HepG2 (cell line): ENCODE measurements at regions not wholly inside any gene's neighbourhood (a gene's known extent, or its start where the extent isn't known, plus 50 kb on each side); places are given as distances from the start of the nearest gene placed in this dataset.
A peak's percentile ranks its signal among the peaks of the same experiment; 100 is the strongest.
"Not testable (repeated sequence)": the region's sequence is repeated elsewhere in the genome, so short reads cannot be mapped to it uniquely, and the experiment has no call there.

Experiments
- FOSL2 ChIP-seq: sonication (generic); formaldehyde crosslinking; IDR thresholded peaks from 2 replicates; pipeline ENCODE4 v1.4.0; 2020; ENCODE audit warnings: missing genetic modification reagents
- HDAC1 ChIP-seq: sonication (generic); formaldehyde crosslinking; IDR thresholded peaks from 2 replicates; pipeline ENCODE4 v1.5.1; 2020; ENCODE audit warnings: mild to moderate bottlenecking, missing genetic modification reagents
- HNF4A ChIP-seq: sonication (generic); formaldehyde crosslinking; IDR thresholded peaks from 2 replicates; pipeline ENCODE4 v1.4.0; 2020; ENCODE audit warnings: missing genetic modification reagents
- KDM2A ChIP-seq: sonication (generic); formaldehyde crosslinking; IDR thresholded peaks from 2 replicates; pipeline ENCODE4 v1.4.0; 2020; ENCODE audit warnings: low read depth, missing genetic modification reagents, borderline replicate concordance
- MTA1 ChIP-seq: sonication (generic); formaldehyde crosslinking; IDR thresholded peaks from 2 replicates; pipeline ENCODE4 v1.4.0; 2020; ENCODE audit warnings: missing genetic modification reagents, mild to moderate bottlenecking, borderline replicate concordance
- NR2F1 ChIP-seq, 2 experiments: fragments of 450-650 bp in 1 of 2; formaldehyde crosslinking in 1 of 2; IDR thresholded peaks; 2 replicates each; pipeline versions ENCODE4 v1.5.0 to v1.6.1; 2016 to 2020; ENCODE audit warnings: mild to moderate bottlenecking in 1 of 2, missing compliant biosample characterization in 1 of 2, missing genetic modification reagents in 1 of 2, moderate library complexity in 1 of 2
- NR2F6 ChIP-seq, 2 experiments: IDR thresholded peaks; 2 replicates each; pipeline ENCODE4 v1.6.1; 2016; ENCODE audit warnings: antibody characterized with exemption in 1 of 2, mild to moderate bottlenecking in 1 of 2
- SOX13 ChIP-seq, 3 experiments: fragments of 450-650 bp in 1 of 3; sonication (generic) in 1 of 3; formaldehyde crosslinking in 1 of 3; IDR thresholded peaks in 2 of 3; conservative IDR thresholded peaks in 1 of 3; 2 replicates each; pipeline versions ENCODE4 v1.5.0 to v1.6.1; 2016 to 2020; ENCODE audit warnings: antibody characterized with exemption in 1 of 3, mild to moderate bottlenecking in 1 of 3, missing compliant biosample characterization in 1 of 3, missing genetic modification reagents in 1 of 3, moderate library complexity in 1 of 3
- ZNF7 ChIP-seq: IDR thresholded peaks from 2 replicates; pipeline ENCODE4 v1.6.1; 2016; ENCODE audit warnings: missing biosample characterization, missing genetic modification reagents
- TF ChIP-seq, protein P1 (sequence below): sonication (generic); formaldehyde crosslinking; IDR thresholded peaks from 2 replicates; pipeline ENCODE4 v1.5.1; 2020; ENCODE audit warnings: mild to moderate bottlenecking, missing genetic modification reagents, moderate library complexity
- TF ChIP-seq, protein P2 (sequence below): IDR thresholded peaks from 2 replicates; pipeline ENCODE4 v1.6.1; 2016; ENCODE audit warnings: low read depth
- TF ChIP-seq, protein P3 (sequence below): IDR thresholded peaks from 2 replicates; pipeline ENCODE4 v1.6.1; 2016; ENCODE audit warnings: low read depth, borderline replicate concordance
- TF ChIP-seq, protein P4 (sequence below): sonication (generic); formaldehyde crosslinking; IDR thresholded peaks from 2 replicates; pipeline ENCODE4 v1.5.0; 2020; ENCODE audit warnings: mild to moderate bottlenecking, missing genetic modification reagents, borderline replicate concordance
- TF ChIP-seq, protein P5 (sequence below): sonication (generic); formaldehyde crosslinking; IDR thresholded peaks from 2 replicates; pipeline ENCODE4 v1.4.0; 2020; ENCODE audit warnings: missing genetic modification reagents

DNA sequence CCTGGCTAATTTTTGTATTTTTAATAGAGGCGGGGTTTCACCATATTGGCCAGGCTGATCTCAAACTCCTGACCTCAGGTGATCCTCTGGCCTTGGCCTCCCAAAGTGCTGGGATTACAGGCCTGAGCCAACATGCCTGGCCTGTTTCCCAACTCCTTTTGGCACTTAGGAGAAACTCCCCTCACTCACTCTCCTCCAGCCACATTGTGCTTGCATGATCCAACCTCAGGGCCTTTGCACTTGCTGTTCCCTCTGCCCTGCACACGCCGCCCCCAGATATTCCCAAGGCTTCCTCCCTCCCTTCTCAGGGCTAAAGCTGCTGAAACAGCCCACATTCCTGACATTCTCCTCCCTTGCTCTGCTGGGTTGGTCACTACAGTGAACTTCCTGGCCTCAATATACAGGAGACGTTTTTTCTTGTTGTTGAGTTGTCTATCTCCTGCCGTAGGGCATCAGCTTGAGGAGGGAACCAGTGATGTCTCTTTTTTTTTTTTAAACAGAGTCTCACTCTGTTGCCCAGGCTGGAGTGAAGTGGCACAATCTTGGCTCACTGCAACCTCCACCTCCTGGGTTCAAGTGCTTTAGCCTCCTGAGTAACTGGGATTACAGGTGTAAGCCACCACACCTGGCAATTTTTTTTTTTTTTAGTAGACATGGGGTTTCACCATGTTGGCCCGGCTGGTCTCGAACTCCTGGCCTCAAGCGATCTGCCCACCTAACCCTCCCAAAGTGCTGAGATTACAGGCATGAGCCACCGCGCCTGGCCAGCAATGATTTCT lies 61.4 kb upstream of the PTPN1 start (continued):
- TF ChIP-seq, protein P1, sequence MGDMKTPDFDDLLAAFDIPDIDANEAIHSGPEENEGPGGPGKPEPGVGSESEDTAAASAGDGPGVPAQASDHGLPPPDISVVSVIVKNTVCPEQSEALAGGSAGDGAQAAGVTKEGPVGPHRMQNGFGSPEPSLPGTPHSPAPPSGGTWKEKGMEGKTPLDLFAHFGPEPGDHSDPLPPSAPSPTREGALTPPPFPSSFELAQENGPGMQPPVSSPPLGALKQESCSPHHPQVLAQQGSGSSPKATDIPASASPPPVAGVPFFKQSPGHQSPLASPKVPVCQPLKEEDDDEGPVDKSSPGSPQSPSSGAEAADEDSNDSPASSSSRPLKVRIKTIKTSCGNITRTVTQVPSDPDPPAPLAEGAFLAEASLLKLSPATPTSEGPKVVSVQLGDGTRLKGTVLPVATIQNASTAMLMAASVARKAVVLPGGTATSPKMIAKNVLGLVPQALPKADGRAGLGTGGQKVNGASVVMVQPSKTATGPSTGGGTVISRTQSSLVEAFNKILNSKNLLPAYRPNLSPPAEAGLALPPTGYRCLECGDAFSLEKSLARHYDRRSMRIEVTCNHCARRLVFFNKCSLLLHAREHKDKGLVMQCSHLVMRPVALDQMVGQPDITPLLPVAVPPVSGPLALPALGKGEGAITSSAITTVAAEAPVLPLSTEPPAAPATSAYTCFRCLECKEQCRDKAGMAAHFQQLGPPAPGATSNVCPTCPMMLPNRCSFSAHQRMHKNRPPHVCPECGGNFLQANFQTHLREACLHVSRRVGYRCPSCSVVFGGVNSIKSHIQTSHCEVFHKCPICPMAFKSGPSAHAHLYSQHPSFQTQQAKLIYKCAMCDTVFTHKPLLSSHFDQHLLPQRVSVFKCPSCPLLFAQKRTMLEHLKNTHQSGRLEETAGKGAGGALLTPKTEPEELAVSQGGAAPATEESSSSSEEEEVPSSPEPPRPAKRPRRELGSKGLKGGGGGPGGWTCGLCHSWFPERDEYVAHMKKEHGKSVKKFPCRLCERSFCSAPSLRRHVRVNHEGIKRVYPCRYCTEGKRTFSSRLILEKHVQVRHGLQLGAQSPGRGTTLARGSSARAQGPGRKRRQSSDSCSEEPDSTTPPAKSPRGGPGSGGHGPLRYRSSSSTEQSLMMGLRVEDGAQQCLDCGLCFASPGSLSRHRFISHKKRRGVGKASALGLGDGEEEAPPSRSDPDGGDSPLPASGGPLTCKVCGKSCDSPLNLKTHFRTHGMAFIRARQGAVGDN: peak; percentile 60
- TF ChIP-seq HNF4A: peak; percentile 53
- TF ChIP-seq HDAC1 (CRISPR knock-in tag): peak; percentile 80
- peak; percentile 65; the same call in 1 of the 2 replicates for TF ChIP-seq MTA1 (CRISPR knock-in tag)
- TF ChIP-seq, protein P2, sequence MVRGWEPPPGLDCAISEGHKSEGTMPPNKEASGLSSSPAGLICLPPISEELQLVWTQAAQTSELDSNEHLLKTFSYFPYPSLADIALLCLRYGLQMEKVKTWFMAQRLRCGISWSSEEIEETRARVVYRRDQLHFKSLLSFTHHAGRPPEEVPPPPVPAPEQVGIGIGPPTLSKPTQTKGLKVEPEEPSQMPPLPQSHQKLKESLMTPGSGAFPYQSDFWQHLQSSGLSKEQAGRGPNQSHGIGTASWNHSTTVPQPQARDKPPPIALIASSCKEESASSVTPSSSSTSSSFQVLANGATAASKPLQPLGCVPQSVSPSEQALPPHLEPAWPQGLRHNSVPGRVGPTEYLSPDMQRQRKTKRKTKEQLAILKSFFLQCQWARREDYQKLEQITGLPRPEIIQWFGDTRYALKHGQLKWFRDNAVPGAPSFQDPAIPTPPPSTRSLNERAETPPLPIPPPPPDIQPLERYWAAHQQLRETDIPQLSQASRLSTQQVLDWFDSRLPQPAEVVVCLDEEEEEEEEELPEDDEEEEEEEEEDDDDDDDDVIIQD (CRISPR knock-in tag): 0 out of 2 replicates have a peak, but pooled peaks have one; percentile 30
- TF ChIP-seq SOX13 (IDR thresholded peaks at IDR 0.05); NR2F6 (CRISPR knock-in tag; IDR thresholded peaks at IDR 0.05): not testable (repeated sequence)
- TF ChIP-seq SOX13 (CRISPR knock-in tag; conservative IDR thresholded peaks at IDR 0.05 in 1 of 2, IDR thresholded peaks at IDR 0.05 in 1 of 2): peak in 1 of 2 experiments; percentile 23; a peak in 1 of 4 replicates
- 0 out of 2 replicates have a peak, but pooled peaks have one; percentile 20 for TF ChIP-seq FOSL2 (CRISPR knock-in tag)
- peak in 1 of 2 experiments; percentile 29; a peak in 1 of 4 replicates for TF ChIP-seq NR2F1 (CRISPR knock-in tag; IDR thresholded peaks at IDR 0.05)
- TF ChIP-seq ZNF7: peak; percentile 70; the same call in 1 of the 2 replicates
- TF ChIP-seq, protein P3, sequence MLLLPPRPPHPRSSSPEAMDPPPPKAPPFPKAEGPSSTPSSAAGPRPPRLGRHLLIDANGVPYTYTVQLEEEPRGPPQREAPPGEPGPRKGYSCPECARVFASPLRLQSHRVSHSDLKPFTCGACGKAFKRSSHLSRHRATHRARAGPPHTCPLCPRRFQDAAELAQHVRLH: 0 out of 2 replicates have a peak, but pooled peaks have one; percentile 79
- TF ChIP-seq, protein P4, sequence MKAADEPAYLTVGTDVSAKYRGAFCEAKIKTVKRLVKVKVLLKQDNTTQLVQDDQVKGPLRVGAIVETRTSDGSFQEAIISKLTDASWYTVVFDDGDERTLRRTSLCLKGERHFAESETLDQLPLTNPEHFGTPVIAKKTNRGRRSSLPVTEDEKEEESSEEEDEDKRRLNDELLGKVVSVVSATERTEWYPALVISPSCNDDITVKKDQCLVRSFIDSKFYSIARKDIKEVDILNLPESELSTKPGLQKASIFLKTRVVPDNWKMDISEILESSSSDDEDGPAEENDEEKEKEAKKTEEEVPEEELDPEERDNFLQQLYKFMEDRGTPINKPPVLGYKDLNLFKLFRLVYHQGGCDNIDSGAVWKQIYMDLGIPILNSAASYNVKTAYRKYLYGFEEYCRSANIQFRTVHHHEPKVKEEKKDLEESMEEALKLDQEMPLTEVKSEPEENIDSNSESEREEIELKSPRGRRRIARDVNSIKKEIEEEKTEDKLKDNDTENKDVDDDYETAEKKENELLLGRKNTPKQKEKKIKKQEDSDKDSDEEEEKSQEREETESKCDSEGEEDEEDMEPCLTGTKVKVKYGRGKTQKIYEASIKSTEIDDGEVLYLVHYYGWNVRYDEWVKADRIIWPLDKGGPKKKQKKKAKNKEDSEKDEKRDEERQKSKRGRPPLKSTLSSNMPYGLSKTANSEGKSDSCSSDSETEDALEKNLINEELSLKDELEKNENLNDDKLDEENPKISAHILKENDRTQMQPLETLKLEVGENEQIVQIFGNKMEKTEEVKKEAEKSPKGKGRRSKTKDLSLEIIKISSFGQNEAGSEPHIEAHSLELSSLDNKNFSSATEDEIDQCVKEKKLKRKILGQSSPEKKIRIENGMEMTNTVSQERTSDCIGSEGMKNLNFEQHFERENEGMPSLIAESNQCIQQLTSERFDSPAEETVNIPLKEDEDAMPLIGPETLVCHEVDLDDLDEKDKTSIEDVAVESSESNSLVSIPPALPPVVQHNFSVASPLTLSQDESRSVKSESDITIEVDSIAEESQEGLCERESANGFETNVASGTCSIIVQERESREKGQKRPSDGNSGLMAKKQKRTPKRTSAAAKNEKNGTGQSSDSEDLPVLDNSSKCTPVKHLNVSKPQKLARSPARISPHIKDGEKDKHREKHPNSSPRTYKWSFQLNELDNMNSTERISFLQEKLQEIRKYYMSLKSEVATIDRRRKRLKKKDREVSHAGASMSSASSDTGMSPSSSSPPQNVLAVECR: peak; percentile 62
- TF ChIP-seq KDM2A (CRISPR knock-in tag): peak; percentile 56; the same call in 1 of the 2 replicates
- TF ChIP-seq NR2F6 (IDR thresholded peaks at IDR 0.05): peak; percentile 32
- TF ChIP-seq, protein P5, sequence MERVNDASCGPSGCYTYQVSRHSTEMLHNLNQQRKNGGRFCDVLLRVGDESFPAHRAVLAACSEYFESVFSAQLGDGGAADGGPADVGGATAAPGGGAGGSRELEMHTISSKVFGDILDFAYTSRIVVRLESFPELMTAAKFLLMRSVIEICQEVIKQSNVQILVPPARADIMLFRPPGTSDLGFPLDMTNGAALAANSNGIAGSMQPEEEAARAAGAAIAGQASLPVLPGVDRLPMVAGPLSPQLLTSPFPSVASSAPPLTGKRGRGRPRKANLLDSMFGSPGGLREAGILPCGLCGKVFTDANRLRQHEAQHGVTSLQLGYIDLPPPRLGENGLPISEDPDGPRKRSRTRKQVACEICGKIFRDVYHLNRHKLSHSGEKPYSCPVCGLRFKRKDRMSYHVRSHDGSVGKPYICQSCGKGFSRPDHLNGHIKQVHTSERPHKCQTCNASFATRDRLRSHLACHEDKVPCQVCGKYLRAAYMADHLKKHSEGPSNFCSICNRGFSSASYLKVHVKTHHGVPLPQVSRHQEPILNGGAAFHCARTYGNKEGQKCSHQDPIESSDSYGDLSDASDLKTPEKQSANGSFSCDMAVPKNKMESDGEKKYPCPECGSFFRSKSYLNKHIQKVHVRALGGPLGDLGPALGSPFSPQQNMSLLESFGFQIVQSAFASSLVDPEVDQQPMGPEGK (CRISPR knock-in tag): peak; percentile 78
